ENCODE measurements at regions not wholly inside any gene's neighbourhood (a gene's known extent, or its start where the extent isn't known, plus 50 kb on each side); places are given as distances from the start of the nearest gene placed in this dataset.

GRCh38 chr11:8830641-8831040, 80.3 kb upstream of the AKIP1 start:
- TF ChIP-seq, protein P1, sequence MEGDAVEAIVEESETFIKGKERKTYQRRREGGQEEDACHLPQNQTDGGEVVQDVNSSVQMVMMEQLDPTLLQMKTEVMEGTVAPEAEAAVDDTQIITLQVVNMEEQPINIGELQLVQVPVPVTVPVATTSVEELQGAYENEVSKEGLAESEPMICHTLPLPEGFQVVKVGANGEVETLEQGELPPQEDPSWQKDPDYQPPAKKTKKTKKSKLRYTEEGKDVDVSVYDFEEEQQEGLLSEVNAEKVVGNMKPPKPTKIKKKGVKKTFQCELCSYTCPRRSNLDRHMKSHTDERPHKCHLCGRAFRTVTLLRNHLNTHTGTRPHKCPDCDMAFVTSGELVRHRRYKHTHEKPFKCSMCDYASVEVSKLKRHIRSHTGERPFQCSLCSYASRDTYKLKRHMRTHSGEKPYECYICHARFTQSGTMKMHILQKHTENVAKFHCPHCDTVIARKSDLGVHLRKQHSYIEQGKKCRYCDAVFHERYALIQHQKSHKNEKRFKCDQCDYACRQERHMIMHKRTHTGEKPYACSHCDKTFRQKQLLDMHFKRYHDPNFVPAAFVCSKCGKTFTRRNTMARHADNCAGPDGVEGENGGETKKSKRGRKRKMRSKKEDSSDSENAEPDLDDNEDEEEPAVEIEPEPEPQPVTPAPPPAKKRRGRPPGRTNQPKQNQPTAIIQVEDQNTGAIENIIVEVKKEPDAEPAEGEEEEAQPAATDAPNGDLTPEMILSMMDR (IDR thresholded peaks at IDR 0.05; ENCODE audit: poor library complexity) = no peak
- no peak for TF ChIP-seq EZH2 (IDR thresholded peaks at IDR 0.05; ENCODE audit: borderline replicate concordance)

Measured in hepatocyte (in vitro differentiated cells).